OCI-LY1 (cell line): ENCODE measurements at regions not wholly inside any gene's neighbourhood (a gene's known extent, or its start where the extent isn't known, plus 50 kb on each side); places are given as distances from the start of the nearest gene placed in this dataset.

Source experiments
- EZH2 ChIP-seq: fragments of 200-600 bp; sonication (generic), shearing (Covaris generic); IDR thresholded peaks from 2 replicates; pipeline ENCODE4 v1.8.0; 2017; ENCODE audit warnings: borderline replicate concordance, mixed run types, mild to moderate bottlenecking, antibody characterized with exemption, low read length, moderate library complexity, mixed read lengths
- TF ChIP-seq, protein P1 (sequence below): fragments of 200-600 bp; sonication (generic), shearing (Covaris generic); IDR thresholded peaks from 2 replicates; pipeline ENCODE4 v1.5.1; 2017; ENCODE audit warnings: mild to moderate bottlenecking, antibody characterized with exemption, low read length, moderate library complexity, mixed read lengths

DNA sequence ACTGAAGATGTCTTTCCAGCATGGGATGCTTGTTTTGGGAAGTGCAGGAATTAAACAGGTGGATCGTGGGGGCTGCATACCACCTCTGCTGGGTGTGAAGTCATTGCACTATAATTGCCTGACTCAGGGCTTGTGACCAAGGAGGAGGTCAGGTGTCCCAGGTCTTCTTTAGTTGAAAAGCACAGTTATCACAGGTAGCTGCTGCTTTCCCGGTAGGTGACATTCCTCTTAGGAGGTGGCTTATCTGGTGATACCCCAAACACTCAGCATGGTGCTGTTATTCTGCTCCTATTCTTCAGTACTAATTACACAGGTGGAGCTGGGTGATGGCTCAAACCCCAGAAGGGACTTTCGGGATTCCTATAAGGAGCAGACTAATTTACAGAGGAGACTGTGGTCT is 320.3 kb upstream of the PLXNA2 start:
- TF ChIP-seq, protein P1, sequence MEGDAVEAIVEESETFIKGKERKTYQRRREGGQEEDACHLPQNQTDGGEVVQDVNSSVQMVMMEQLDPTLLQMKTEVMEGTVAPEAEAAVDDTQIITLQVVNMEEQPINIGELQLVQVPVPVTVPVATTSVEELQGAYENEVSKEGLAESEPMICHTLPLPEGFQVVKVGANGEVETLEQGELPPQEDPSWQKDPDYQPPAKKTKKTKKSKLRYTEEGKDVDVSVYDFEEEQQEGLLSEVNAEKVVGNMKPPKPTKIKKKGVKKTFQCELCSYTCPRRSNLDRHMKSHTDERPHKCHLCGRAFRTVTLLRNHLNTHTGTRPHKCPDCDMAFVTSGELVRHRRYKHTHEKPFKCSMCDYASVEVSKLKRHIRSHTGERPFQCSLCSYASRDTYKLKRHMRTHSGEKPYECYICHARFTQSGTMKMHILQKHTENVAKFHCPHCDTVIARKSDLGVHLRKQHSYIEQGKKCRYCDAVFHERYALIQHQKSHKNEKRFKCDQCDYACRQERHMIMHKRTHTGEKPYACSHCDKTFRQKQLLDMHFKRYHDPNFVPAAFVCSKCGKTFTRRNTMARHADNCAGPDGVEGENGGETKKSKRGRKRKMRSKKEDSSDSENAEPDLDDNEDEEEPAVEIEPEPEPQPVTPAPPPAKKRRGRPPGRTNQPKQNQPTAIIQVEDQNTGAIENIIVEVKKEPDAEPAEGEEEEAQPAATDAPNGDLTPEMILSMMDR = no peak
- no peak for TF ChIP-seq EZH2
